ENCODE measurements at regions not wholly inside any gene's neighbourhood (a gene's known extent, or its start where the extent isn't known, plus 50 kb on each side); places are given as distances from the start of the nearest gene placed in this dataset.

DNA sequence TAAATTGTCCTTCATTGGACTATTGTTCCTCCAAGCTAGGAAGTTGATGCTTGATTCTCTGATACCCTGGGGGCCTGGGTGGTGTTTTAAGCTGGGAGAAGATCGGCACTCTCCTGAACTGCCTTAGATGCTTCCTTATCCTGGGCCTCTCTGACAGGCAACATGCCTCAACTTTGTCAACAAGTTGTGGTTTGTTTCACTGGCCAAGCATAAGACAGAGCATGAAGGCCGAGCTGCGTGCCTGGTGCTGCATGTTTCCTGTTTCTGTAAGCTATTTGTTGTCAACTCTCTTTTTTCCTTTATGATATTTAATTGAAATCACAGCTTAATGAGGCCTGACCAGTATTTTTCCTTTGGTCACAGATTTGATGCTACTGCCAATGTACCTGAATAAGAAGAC, 187.6 kb upstream of the TNC start:
- no peaks in the 10 kb centered on the region for H3K4me1 Mint-ChIP-seq (ENCODE audit: low read depth, unreplicated experiment)
- H3K36me3 Mint-ChIP-seq (ENCODE audit: unreplicated experiment), result no peaks in the 10 kb centered on the region
- peaks cover 1% of the 10 kb centered on the region for H3K27me3 Mint-ChIP-seq (ENCODE audit: unreplicated experiment)
- TF ChIP-seq, protein P1, sequence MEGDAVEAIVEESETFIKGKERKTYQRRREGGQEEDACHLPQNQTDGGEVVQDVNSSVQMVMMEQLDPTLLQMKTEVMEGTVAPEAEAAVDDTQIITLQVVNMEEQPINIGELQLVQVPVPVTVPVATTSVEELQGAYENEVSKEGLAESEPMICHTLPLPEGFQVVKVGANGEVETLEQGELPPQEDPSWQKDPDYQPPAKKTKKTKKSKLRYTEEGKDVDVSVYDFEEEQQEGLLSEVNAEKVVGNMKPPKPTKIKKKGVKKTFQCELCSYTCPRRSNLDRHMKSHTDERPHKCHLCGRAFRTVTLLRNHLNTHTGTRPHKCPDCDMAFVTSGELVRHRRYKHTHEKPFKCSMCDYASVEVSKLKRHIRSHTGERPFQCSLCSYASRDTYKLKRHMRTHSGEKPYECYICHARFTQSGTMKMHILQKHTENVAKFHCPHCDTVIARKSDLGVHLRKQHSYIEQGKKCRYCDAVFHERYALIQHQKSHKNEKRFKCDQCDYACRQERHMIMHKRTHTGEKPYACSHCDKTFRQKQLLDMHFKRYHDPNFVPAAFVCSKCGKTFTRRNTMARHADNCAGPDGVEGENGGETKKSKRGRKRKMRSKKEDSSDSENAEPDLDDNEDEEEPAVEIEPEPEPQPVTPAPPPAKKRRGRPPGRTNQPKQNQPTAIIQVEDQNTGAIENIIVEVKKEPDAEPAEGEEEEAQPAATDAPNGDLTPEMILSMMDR (IDR thresholded peaks at IDR 0.05; ENCODE audit: partially characterized antibody, unreplicated experiment), result no peak
- H3K27ac Mint-ChIP-seq (ENCODE audit: unreplicated experiment), result no peak overlapping the region
- DNase-seq, result no peak
- H3K4me3 Mint-ChIP-seq (ENCODE audit: unreplicated experiment), result no peak overlapping the region
- H3K9me3 Mint-ChIP-seq (ENCODE audit: unreplicated experiment), result peaks cover 3% of the 10 kb centered on the region

DNA sequence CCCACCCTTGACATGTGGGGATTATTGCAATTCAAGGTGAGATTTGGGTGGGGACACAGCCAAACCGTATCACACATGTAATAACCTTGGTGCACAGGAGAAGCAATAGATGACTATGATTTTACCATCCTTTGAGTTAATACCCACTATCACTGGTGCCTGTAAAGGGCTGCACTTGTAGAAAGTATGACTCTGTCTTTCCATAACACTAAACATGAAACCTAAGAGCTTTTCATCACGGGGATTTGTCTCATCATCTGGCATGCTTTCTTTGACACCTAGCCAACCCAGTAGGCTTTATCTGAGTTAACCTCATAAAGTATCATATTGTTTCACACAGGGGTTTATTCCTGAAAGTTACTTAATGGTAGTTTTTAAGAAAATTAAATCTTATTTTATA, 188.9 kb upstream of the TNC start:
- Mint-ChIP-seq H3K9me3 (ENCODE audit: unreplicated experiment) (peaks cover 1% of the 10 kb centered on the region), H3K27ac (ENCODE audit: unreplicated experiment) (no peak overlapping the region), H3K4me1 (ENCODE audit: low read depth, unreplicated experiment) (no peaks in the 10 kb centered on the region), H3K4me3 (ENCODE audit: unreplicated experiment) (no peak overlapping the region), H3K27me3 (ENCODE audit: unreplicated experiment) (peaks cover 1% of the 10 kb centered on the region), H3K36me3 (ENCODE audit: unreplicated experiment) (no peaks in the 10 kb centered on the region)
- TF ChIP-seq, protein P1 (IDR thresholded peaks at IDR 0.05; ENCODE audit: partially characterized antibody, unreplicated experiment), result no peak
- DNase-seq, result no peak

- no peak for DNase-seq
- H3K4me3 Mint-ChIP-seq (ENCODE audit: unreplicated experiment), result no peak overlapping the region
- TF ChIP-seq, protein P1 (IDR thresholded peaks at IDR 0.05; ENCODE audit: partially characterized antibody, unreplicated experiment), result no peak
- H3K36me3 Mint-ChIP-seq (ENCODE audit: unreplicated experiment), result peaks cover 8% of the 10 kb centered on the region
- no peaks in the 10 kb centered on the region for H3K4me1 Mint-ChIP-seq (ENCODE audit: low read depth, unreplicated experiment)
- no peaks in the 10 kb centered on the region for H3K27me3 Mint-ChIP-seq (ENCODE audit: unreplicated experiment)
- no peaks in the 10 kb centered on the region for H3K9me3 Mint-ChIP-seq (ENCODE audit: unreplicated experiment)
- H3K27ac Mint-ChIP-seq (ENCODE audit: unreplicated experiment), result no peak overlapping the region
Observed at GRCh38 chr9:115313545-115313944, 195.6 kb upstream of the TNC start.

DNA sequence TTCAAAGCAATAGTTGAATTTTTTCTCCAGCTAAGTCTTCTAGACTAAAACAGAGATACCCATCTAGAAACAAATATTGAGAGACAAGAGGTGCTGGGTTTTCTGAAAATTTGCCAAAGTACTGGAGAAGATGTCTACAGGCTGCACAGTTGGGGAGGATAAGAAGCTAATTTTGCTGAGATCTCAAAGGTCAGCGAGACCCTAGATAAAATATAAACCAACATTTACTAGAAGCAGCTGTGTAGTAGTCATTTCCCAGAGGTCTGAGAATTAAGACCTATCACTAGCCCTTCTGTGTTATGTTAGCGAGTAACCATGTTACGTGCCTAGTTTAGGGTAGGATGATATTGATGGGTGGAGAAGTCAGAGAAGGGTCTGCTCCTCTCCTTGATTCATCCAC, 208.5 kb upstream of the TNC start:
- H3K9me3 Mint-ChIP-seq (ENCODE audit: unreplicated experiment), result no peaks in the 10 kb centered on the region

GRCh38 chr9:115327436-115328122, 209.6 kb upstream of the TNC start:
- no peaks in the 10 kb centered on the region for H3K27me3 Mint-ChIP-seq (ENCODE audit: unreplicated experiment)
- H3K4me3 Mint-ChIP-seq (ENCODE audit: unreplicated experiment), result no peak overlapping the region
- peaks cover 4% of the 10 kb centered on the region for H3K4me1 Mint-ChIP-seq (ENCODE audit: low read depth, unreplicated experiment)
- DNase-seq, result no peak
- H3K9me3 Mint-ChIP-seq (ENCODE audit: unreplicated experiment), result no peaks in the 10 kb centered on the region
- H3K36me3 Mint-ChIP-seq (ENCODE audit: unreplicated experiment), result no peaks in the 10 kb centered on the region
- H3K27ac Mint-ChIP-seq (ENCODE audit: unreplicated experiment), result no peak overlapping the region
- TF ChIP-seq, protein P1 (IDR thresholded peaks at IDR 0.05; ENCODE audit: partially characterized antibody, unreplicated experiment), result no peak

More for the DNA sequence above, 208.5 kb upstream of the TNC start:
- H3K27me3 Mint-ChIP-seq (ENCODE audit: unreplicated experiment), result no peaks in the 10 kb centered on the region
- TF ChIP-seq, protein P1 (IDR thresholded peaks at IDR 0.05; ENCODE audit: partially characterized antibody, unreplicated experiment), result no peak
- no peak overlapping the region for H3K27ac Mint-ChIP-seq (ENCODE audit: unreplicated experiment)
- H3K4me3 Mint-ChIP-seq (ENCODE audit: unreplicated experiment), result no peak overlapping the region
- peaks cover 4% of the 10 kb centered on the region for H3K4me1 Mint-ChIP-seq (ENCODE audit: low read depth, unreplicated experiment)
- no peak for DNase-seq
- H3K36me3 Mint-ChIP-seq (ENCODE audit: unreplicated experiment), result no peaks in the 10 kb centered on the region

Measured in glutamatergic neuron (in vitro differentiated cells).